ENCODE measurements at regions not wholly inside any gene's neighbourhood (a gene's known extent, or its start where the extent isn't known, plus 50 kb on each side); places are given as distances from the start of the nearest gene placed in this dataset.

- ATAC-seq (no peak), DNase-seq (ENCODE audit: missing footprints) (no peak)
- intact Hi-C loops (cut with DNase I) = no loop called here
Measured at GRCh38 chr3:21159543-21159906, 591.5 kb downstream of the ZNF385D start.

GRCh38 chr3:21158861-21159542 is 592.0 kb downstream of the ZNF385D start:
- no peak for ATAC-seq
- intact Hi-C loops (cut with DNase I) = no loop called here

GRCh38 chr3:21154911-21155310 is 596.1 kb downstream of the ZNF385D start:
- DNase-seq (ENCODE audit: missing footprints) (no peak), ATAC-seq (no peak)
- intact Hi-C loops (cut with DNase I) = no loop called here

More at GRCh38 chr3:21158861-21159542, 592.0 kb downstream of the ZNF385D start:
- DNase-seq (ENCODE audit: missing footprints) = no peak

GRCh38 chr3:21152555-21152954 is 598.5 kb downstream of the ZNF385D start:
- DNase-seq (ENCODE audit: missing footprints) (no peak), ATAC-seq (no peak)
- intact Hi-C loops (cut with DNase I) = no loop called here

GRCh38 chr3:21142949-21143348 is 608.1 kb downstream of the ZNF385D start:
- intact Hi-C loops (cut with DNase I) = no loop called here
- DNase-seq (ENCODE audit: missing footprints) (no peak), ATAC-seq (no peak)

GRCh38 chr3:21142031-21142430 is 609.0 kb downstream of the ZNF385D start:
- ATAC-seq (no peak), DNase-seq (ENCODE audit: missing footprints) (no peak)
- intact Hi-C loops (cut with DNase I) = no loop called here

GRCh38 chr3:21140785-21141184 is 610.2 kb downstream of the ZNF385D start:
- DNase-seq (ENCODE audit: missing footprints) = no peak
- intact Hi-C loops (cut with DNase I) = no loop called here
- ATAC-seq = no peak

GRCh38 chr3:21138085-21138484 is 612.9 kb downstream of the ZNF385D start:
- DNase-seq (ENCODE audit: missing footprints) (no peak), ATAC-seq (no peak)
- intact Hi-C loops (cut with DNase I) = no loop called here

- no peak for ATAC-seq
- intact Hi-C loops (cut with DNase I) = no loop called here
- DNase-seq (ENCODE audit: missing footprints) = no peak
Measured at GRCh38 chr3:21132896-21133295, 618.1 kb downstream of the ZNF385D start.

GRCh38 chr3:21120826-21121225 is 630.2 kb downstream of the ZNF385D start:
- DNase-seq (ENCODE audit: missing footprints) = no peak
- ATAC-seq = no peak
- intact Hi-C loops (cut with DNase I) = no loop called here

GRCh38 chr3:21117370-21117769 is 633.6 kb downstream of the ZNF385D start:
- intact Hi-C loops (cut with DNase I) = no loop called here
- ATAC-seq (no peak), DNase-seq (ENCODE audit: missing footprints) (no peak)

- intact Hi-C loops (cut with DNase I) = no loop called here
- ATAC-seq = no peak
- no peak for DNase-seq (ENCODE audit: missing footprints)
Measured at GRCh38 chr3:21109056-21109455, 642.0 kb downstream of the ZNF385D start.

GRCh38 chr3:21105784-21106183 is 645.2 kb downstream of the ZNF385D start:
- ATAC-seq (no peak), DNase-seq (ENCODE audit: missing footprints) (no peak)
- intact Hi-C loops (cut with DNase I) = no loop called here

- ATAC-seq (no peak), DNase-seq (ENCODE audit: missing footprints) (no peak)
- intact Hi-C loops (cut with DNase I) = no loop called here
Measured at GRCh38 chr3:21100656-21101359, 650.2 kb downstream of the ZNF385D start.

- DNase-seq (ENCODE audit: missing footprints) (no peak), ATAC-seq (no peak)
- intact Hi-C loops (cut with DNase I) = no loop called here
Measured at GRCh38 chr3:21094686-21095085, 656.3 kb downstream of the ZNF385D start.

- no peak for DNase-seq (ENCODE audit: missing footprints)
- intact Hi-C loops (cut with DNase I) = no loop called here
Measured at GRCh38 chr3:21073561-21073960, 677.4 kb downstream of the ZNF385D start.

GRCh38 chr3:21067031-21067813 is 683.8 kb downstream of the ZNF385D start:
- DNase-seq (ENCODE audit: missing footprints) (no peak), ATAC-seq (no peak)
- intact Hi-C loops (cut with DNase I) = no loop called here

More at GRCh38 chr3:21073561-21073960, 677.4 kb downstream of the ZNF385D start:
- no peak for ATAC-seq

GRCh38 chr3:21062831-21063294 is 688.1 kb downstream of the ZNF385D start:
- peak; percentile 81 for ATAC-seq
- no peak for DNase-seq (ENCODE audit: missing footprints)

GRCh38 chr3:21059404-21059803 is 691.6 kb downstream of the ZNF385D start:
- no peak for ATAC-seq
- DNase-seq (ENCODE audit: missing footprints) = no peak
- intact Hi-C loops (cut with DNase I) = loop anchor here (10.0 kb wide), 1 partner anchor 375 kb away; no protein-coding TSS in a partner anchor

More at GRCh38 chr3:21062831-21063294, 688.1 kb downstream of the ZNF385D start:
- intact Hi-C loops (cut with DNase I) = no loop called here

Data from Right ventricle myocardium inferior (tissue), 1 donor.